Immature natural killer cell (primary cell): ENCODE measurements at regions not wholly inside any gene's neighbourhood (a gene's known extent, or its start where the extent isn't known, plus 50 kb on each side); places are given as distances from the start of the nearest gene placed in this dataset.

Experiments
- DNase-seq, 3 donors: peaks; one replicate each; pipeline ENCODE4 v3.0.0; 2022; ENCODE audit warnings: mixed read lengths in 1 of 3
- H3K27ac Mint-ChIP-seq, 6 donors: one replicate each; pipeline ENCODE4 v1.8.0; 2020; ENCODE audit warnings: mixed read lengths in 6 of 6, mild to moderate bottlenecking in 5 of 6, inconsistent platforms in 4 of 6, moderate library complexity in 3 of 6
- H3K27me3 Mint-ChIP-seq, 3 donors: one replicate each; pipeline ENCODE4 v1.8.0; 2020 to 2021; ENCODE audit warnings: low read depth in 3 of 3, mild to moderate bottlenecking in 3 of 3, mixed read lengths in 3 of 3, moderate library complexity in 3 of 3, inconsistent platforms in 1 of 3
- H3K36me3 Mint-ChIP-seq, 3 donors: one replicate each; pipeline ENCODE4 v1.8.0; 2020; ENCODE audit warnings: mixed read lengths in 3 of 3, inconsistent platforms in 2 of 3, mild to moderate bottlenecking in 2 of 3
- H3K4me1 Mint-ChIP-seq, 2 donors: one replicate each; pipeline ENCODE4 v1.8.0; 2020; ENCODE audit warnings: inconsistent platforms in 2 of 2, mild to moderate bottlenecking in 2 of 2, mixed read lengths in 2 of 2, moderate library complexity in 1 of 2
- H3K4me3 Mint-ChIP-seq, 5 donors: one replicate each; pipeline ENCODE4 v1.8.0; 2020; ENCODE audit warnings: mild to moderate bottlenecking in 5 of 5, mixed read lengths in 5 of 5, inconsistent platforms in 3 of 5, moderate library complexity in 3 of 5
- H3K9me3 Mint-ChIP-seq, 6 donors: one replicate each; pipeline ENCODE4 v1.8.0; 2020; ENCODE audit warnings: mild to moderate bottlenecking in 6 of 6, mixed read lengths in 6 of 6, inconsistent platforms in 4 of 6, moderate library complexity in 3 of 6

GRCh38 chr18:73950116-73950700 lies 197.4 kb downstream of the FBXO15 start:
- H3K36me3 Mint-ChIP-seq, result no peaks in the 10 kb centered on the region
- peaks cover 0 to 17% (median 0%) of the 10 kb centered on the region in 6 donors for H3K9me3 Mint-ChIP-seq
- no peak overlapping the region for H3K4me3 Mint-ChIP-seq
- H3K4me1 Mint-ChIP-seq, result no peaks in the 10 kb centered on the region
- no peak for DNase-seq
- no peaks in the 10 kb centered on the region for H3K27me3 Mint-ChIP-seq
- no peak overlapping the region for H3K27ac Mint-ChIP-seq

- Mint-ChIP-seq H3K9me3 (peaks cover 0 to 17% (median 0%) of the 10 kb centered on the region in 6 donors), H3K27me3 (no peaks in the 10 kb centered on the region)
These were observed 199.1 kb downstream of the FBXO15 start for GRCh38 chr18:73948497-73948896.

GRCh38 chr18:73948084-73948483 lies 199.6 kb downstream of the FBXO15 start:
- no peak for DNase-seq
- Mint-ChIP-seq H3K4me3 (no peak overlapping the region), H3K27me3 (no peaks in the 10 kb centered on the region), H3K4me1 (no peaks in the 10 kb centered on the region), H3K9me3 (peaks cover 0 to 17% (median 0%) of the 10 kb centered on the region in 6 donors), H3K27ac (no peak overlapping the region), H3K36me3 (no peaks in the 10 kb centered on the region)

More at GRCh38 chr18:73948497-73948896, 199.1 kb downstream of the FBXO15 start:
- H3K4me3 Mint-ChIP-seq, result no peak overlapping the region
- no peaks in the 10 kb centered on the region for H3K36me3 Mint-ChIP-seq
- no peak overlapping the region for H3K27ac Mint-ChIP-seq
- no peak for DNase-seq
- H3K4me1 Mint-ChIP-seq, result no peaks in the 10 kb centered on the region

GRCh38 chr18:73947180-73947921 lies 200.3 kb downstream of the FBXO15 start:
- Mint-ChIP-seq H3K27me3 (no peaks in the 10 kb centered on the region), H3K4me1 (no peaks in the 10 kb centered on the region), H3K36me3 (no peaks in the 10 kb centered on the region), H3K4me3 (no peak overlapping the region), H3K9me3 (peaks cover 0 to 12% (median 0%) of the 10 kb centered on the region in 6 donors), H3K27ac (no peak overlapping the region)
- no peak for DNase-seq

GRCh38 chr18:73945130-73945792 lies 202.4 kb downstream of the FBXO15 start:
- H3K27me3 Mint-ChIP-seq, result no peaks in the 10 kb centered on the region
- no peak overlapping the region for H3K27ac Mint-ChIP-seq
- no peaks in the 10 kb centered on the region for H3K36me3 Mint-ChIP-seq
- H3K4me3 Mint-ChIP-seq, result no peak overlapping the region
- no peaks in the 10 kb centered on the region for H3K4me1 Mint-ChIP-seq
- H3K9me3 Mint-ChIP-seq, result peaks cover 0 to 11% (median 0%) of the 10 kb centered on the region in 6 donors
- DNase-seq, result no peak

- no peaks in the 10 kb centered on the region for H3K36me3 Mint-ChIP-seq
- H3K27me3 Mint-ChIP-seq, result no peaks in the 10 kb centered on the region
- DNase-seq, result no peak
- no peak overlapping the region for H3K4me3 Mint-ChIP-seq
- no peaks in the 10 kb centered on the region for H3K4me1 Mint-ChIP-seq
- H3K9me3 Mint-ChIP-seq, result peaks cover 0 to 8% (median 0%) of the 10 kb centered on the region in 6 donors
- no peak overlapping the region for H3K27ac Mint-ChIP-seq
These were observed 202.9 kb downstream of the FBXO15 start for GRCh38 chr18:73944715-73945114.

- Mint-ChIP-seq H3K4me3 (no peak overlapping the region), H3K4me1 (no peaks in the 10 kb centered on the region), H3K27ac (no peak overlapping the region), H3K9me3 (peaks cover 0 to 8% (median 0%) of the 10 kb centered on the region in 6 donors), H3K27me3 (peaks cover 0 to 3% (median 0%) of the 10 kb centered on the region in 3 donors), H3K36me3 (no peaks in the 10 kb centered on the region)
- DNase-seq, result no peak
These were observed 203.9 kb downstream of the FBXO15 start for GRCh38 chr18:73943763-73944162.

- no peaks in the 10 kb centered on the region for H3K4me1 Mint-ChIP-seq
- peaks cover 0 to 8% (median 0%) of the 10 kb centered on the region in 6 donors for H3K9me3 Mint-ChIP-seq
- no peak for DNase-seq
- H3K4me3 Mint-ChIP-seq, result no peak overlapping the region
- H3K27me3 Mint-ChIP-seq, result peaks cover 0 to 3% (median under 1%) of the 10 kb centered on the region in 3 donors
- H3K27ac Mint-ChIP-seq, result no peak overlapping the region
- no peaks in the 10 kb centered on the region for H3K36me3 Mint-ChIP-seq
These were observed 204.7 kb downstream of the FBXO15 start for GRCh38 chr18:73942956-73943355.

GRCh38 chr18:73942081-73942625 lies 205.5 kb downstream of the FBXO15 start:
- no peaks in the 10 kb centered on the region for H3K36me3 Mint-ChIP-seq
- no peak overlapping the region for H3K27ac Mint-ChIP-seq
- DNase-seq, result no peak
- no peak overlapping the region for H3K4me3 Mint-ChIP-seq
- H3K4me1 Mint-ChIP-seq, result no peaks in the 10 kb centered on the region
- peaks cover 0 to 3% (median 2%) of the 10 kb centered on the region in 3 donors for H3K27me3 Mint-ChIP-seq
- peaks cover 0 to 6% (median 0%) of the 10 kb centered on the region in 6 donors for H3K9me3 Mint-ChIP-seq

- DNase-seq, result no peak
- H3K27ac Mint-ChIP-seq, result no peak overlapping the region
- no peaks in the 10 kb centered on the region for H3K4me1 Mint-ChIP-seq
- H3K36me3 Mint-ChIP-seq, result no peaks in the 10 kb centered on the region
- H3K27me3 Mint-ChIP-seq, result peaks cover 0 to 3% (median 2%) of the 10 kb centered on the region in 3 donors
- no peak overlapping the region for H3K4me3 Mint-ChIP-seq
- peaks cover 0 to 2% (median 0%) of the 10 kb centered on the region in 6 donors for H3K9me3 Mint-ChIP-seq
These were observed 206.9 kb downstream of the FBXO15 start for GRCh38 chr18:73940721-73941120.

- Mint-ChIP-seq H3K4me3 (no peak overlapping the region), H3K27ac (no peak overlapping the region), H3K4me1 (no peaks in the 10 kb centered on the region)
These were observed 208.2 kb downstream of the FBXO15 start for GRCh38 chr18:73939391-73939790.

GRCh38 chr18:73933685-73934084 lies 213.9 kb downstream of the FBXO15 start:
- Mint-ChIP-seq H3K9me3 (no peaks in the 10 kb centered on the region), H3K4me3 (no peak overlapping the region), H3K27ac (no peak overlapping the region), H3K36me3 (no peaks in the 10 kb centered on the region), H3K27me3 (peaks cover 0 to 2% (median 0%) of the 10 kb centered on the region in 3 donors), H3K4me1 (no peaks in the 10 kb centered on the region)
- DNase-seq, result no peak

More at GRCh38 chr18:73939391-73939790, 208.2 kb downstream of the FBXO15 start:
- Mint-ChIP-seq H3K36me3 (no peaks in the 10 kb centered on the region), H3K9me3 (no peaks in the 10 kb centered on the region), H3K27me3 (peaks cover 0 to 3% (median 2%) of the 10 kb centered on the region in 3 donors)
- no peak for DNase-seq

GRCh38 chr18:73932976-73933375 lies 214.7 kb downstream of the FBXO15 start:
- H3K36me3 Mint-ChIP-seq, result no peaks in the 10 kb centered on the region
- peaks cover 0 to 2% (median 0%) of the 10 kb centered on the region in 3 donors for H3K27me3 Mint-ChIP-seq
- DNase-seq, result no peak
- H3K4me1 Mint-ChIP-seq, result no peaks in the 10 kb centered on the region
- H3K4me3 Mint-ChIP-seq, result no peak overlapping the region
- no peaks in the 10 kb centered on the region for H3K9me3 Mint-ChIP-seq
- no peak overlapping the region for H3K27ac Mint-ChIP-seq

GRCh38 chr18:73927496-73927895 lies 220.1 kb downstream of the FBXO15 start:
- Mint-ChIP-seq H3K9me3 (no peaks in the 10 kb centered on the region), H3K27ac (no peak overlapping the region), H3K4me3 (no peak overlapping the region), H3K27me3 (peaks cover 0 to under 1% (median 0%) of the 10 kb centered on the region in 3 donors), H3K4me1 (no peaks in the 10 kb centered on the region), H3K36me3 (no peaks in the 10 kb centered on the region)
- no peak for DNase-seq
